ENCODE measurements at regions not wholly inside any gene's neighbourhood (a gene's known extent, or its start where the extent isn't known, plus 50 kb on each side); places are given as distances from the start of the nearest gene placed in this dataset.

- Mint-ChIP-seq H3K4me3 (ENCODE audit: low read depth) (no peak overlapping the region), H3K27me3 (peaks cover 3% of the 10 kb centered on the region), H3K27ac (no peak overlapping the region), H3K36me3 (ENCODE audit: insufficient read depth) (no peaks in the 10 kb centered on the region), H3K4me1 (ENCODE audit: low read depth) (peaks cover 5% of the 10 kb centered on the region), H3K9me3 (ENCODE audit: low read depth) (no peaks in the 10 kb centered on the region)
- DNase-seq (ENCODE audit: low spot score, unreplicated experiment): no peak
- TF ChIP-seq, protein P1, sequence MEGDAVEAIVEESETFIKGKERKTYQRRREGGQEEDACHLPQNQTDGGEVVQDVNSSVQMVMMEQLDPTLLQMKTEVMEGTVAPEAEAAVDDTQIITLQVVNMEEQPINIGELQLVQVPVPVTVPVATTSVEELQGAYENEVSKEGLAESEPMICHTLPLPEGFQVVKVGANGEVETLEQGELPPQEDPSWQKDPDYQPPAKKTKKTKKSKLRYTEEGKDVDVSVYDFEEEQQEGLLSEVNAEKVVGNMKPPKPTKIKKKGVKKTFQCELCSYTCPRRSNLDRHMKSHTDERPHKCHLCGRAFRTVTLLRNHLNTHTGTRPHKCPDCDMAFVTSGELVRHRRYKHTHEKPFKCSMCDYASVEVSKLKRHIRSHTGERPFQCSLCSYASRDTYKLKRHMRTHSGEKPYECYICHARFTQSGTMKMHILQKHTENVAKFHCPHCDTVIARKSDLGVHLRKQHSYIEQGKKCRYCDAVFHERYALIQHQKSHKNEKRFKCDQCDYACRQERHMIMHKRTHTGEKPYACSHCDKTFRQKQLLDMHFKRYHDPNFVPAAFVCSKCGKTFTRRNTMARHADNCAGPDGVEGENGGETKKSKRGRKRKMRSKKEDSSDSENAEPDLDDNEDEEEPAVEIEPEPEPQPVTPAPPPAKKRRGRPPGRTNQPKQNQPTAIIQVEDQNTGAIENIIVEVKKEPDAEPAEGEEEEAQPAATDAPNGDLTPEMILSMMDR (IDR thresholded peaks at IDR 0.05; ENCODE audit: unreplicated experiment): no peak
These were observed 231.2 kb upstream of the ZFP64 start for GRCh38 chr20:52422574-52423336.

DNA sequence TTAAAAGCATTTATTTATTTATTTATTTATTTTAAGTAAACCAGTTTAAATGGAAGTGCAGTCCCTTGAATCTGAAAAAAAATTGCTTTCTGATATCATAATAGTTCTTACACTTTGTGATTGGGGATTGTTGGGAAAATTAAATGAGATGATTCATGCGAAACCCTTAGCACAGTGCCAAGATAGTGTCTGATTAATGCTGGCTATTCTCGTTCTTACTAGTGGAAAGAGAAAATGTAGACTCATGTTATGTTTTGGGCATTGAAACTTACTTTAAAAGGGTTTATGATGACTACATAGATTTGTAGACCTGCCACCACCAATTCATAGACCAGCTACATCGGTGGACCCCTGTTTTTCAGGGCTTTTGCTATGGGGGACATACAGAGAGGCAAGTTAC is 229.2 kb upstream of the ZFP64 start:
- no peaks in the 10 kb centered on the region for H3K36me3 Mint-ChIP-seq (ENCODE audit: insufficient read depth)
- peaks cover 2% of the 10 kb centered on the region for H3K4me1 Mint-ChIP-seq (ENCODE audit: low read depth)
- no peaks in the 10 kb centered on the region for H3K9me3 Mint-ChIP-seq (ENCODE audit: low read depth)
- no peak for DNase-seq (ENCODE audit: low spot score, unreplicated experiment)
- H3K4me3 Mint-ChIP-seq (ENCODE audit: low read depth): no peak overlapping the region
- TF ChIP-seq, protein P1 (IDR thresholded peaks at IDR 0.05; ENCODE audit: unreplicated experiment): no peak
- no peak overlapping the region for H3K27ac Mint-ChIP-seq
- H3K27me3 Mint-ChIP-seq: peaks cover 3% of the 10 kb centered on the region

DNA sequence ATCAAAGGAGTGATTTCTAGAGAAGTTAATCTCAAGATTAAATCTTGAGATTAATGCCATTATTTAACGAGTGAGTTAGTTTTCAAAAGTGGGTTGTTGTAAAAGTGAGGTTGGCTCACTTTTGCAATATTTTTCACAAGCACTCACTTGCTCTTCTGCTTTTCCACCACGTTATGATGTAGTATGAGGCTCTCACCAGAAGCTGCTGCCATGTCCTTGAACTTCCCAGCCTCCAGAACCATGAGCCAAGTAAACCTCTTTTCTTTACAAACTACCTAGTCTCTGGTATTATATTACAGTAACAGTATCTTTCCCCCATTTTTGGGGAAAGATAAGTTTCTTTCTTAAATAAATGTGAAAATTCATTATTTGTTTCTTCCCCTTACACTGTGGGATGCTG is 227.6 kb upstream of the ZFP64 start:
- no peak for DNase-seq (ENCODE audit: low spot score, unreplicated experiment)
- TF ChIP-seq, protein P1 (IDR thresholded peaks at IDR 0.05; ENCODE audit: unreplicated experiment): no peak
- no peaks in the 10 kb centered on the region for H3K27me3 Mint-ChIP-seq
- H3K9me3 Mint-ChIP-seq (ENCODE audit: low read depth): no peaks in the 10 kb centered on the region
- no peaks in the 10 kb centered on the region for H3K36me3 Mint-ChIP-seq (ENCODE audit: insufficient read depth)
- no peak overlapping the region for H3K27ac Mint-ChIP-seq
- H3K4me1 Mint-ChIP-seq (ENCODE audit: low read depth): no peaks in the 10 kb centered on the region
- H3K4me3 Mint-ChIP-seq (ENCODE audit: low read depth): no peak overlapping the region

DNA sequence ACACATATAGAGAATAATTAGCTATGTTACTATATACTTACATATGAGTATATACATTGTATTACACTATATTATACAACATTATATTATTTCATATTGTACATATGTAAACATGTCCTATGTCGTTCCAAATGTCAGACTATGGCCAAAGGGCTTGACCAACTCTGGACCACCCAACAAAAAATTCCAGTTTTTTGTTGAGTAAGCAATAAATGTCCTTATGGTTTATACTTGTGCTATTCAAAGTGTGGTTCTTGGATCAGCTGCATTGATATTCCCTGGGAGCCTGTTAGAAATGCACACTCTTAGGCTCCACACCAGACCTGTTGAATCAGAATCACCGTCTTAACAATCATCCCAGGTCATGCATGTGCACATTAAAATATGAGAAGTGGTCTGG is 225.4 kb upstream of the ZFP64 start:
- H3K27me3 Mint-ChIP-seq: no peaks in the 10 kb centered on the region
- H3K36me3 Mint-ChIP-seq (ENCODE audit: insufficient read depth): no peaks in the 10 kb centered on the region
- H3K4me1 Mint-ChIP-seq (ENCODE audit: low read depth): no peaks in the 10 kb centered on the region
- no peak overlapping the region for H3K4me3 Mint-ChIP-seq (ENCODE audit: low read depth)
- DNase-seq (ENCODE audit: low spot score, unreplicated experiment): no peak
- H3K9me3 Mint-ChIP-seq (ENCODE audit: low read depth): peaks cover 6% of the 10 kb centered on the region
- H3K27ac Mint-ChIP-seq: no peak overlapping the region
- TF ChIP-seq, protein P1 (IDR thresholded peaks at IDR 0.05; ENCODE audit: unreplicated experiment): no peak

DNA sequence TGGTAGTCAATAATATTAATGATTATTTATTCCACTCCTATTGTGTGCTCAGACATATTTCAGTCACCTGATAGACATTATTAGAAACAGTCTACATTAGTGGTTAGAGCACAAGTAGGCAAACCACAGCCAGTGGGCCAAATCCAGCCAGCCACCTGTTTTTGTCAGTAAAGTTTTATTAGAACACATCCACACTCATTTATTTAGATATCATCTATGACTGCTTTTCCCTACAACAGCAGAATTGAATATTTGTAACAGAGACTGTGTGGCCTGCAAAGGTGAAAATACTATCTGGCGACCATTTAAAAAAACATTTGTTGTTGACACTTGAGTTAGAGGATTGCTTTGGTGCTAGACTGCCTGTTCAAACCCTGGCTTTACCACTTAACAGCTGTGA is 220.0 kb upstream of the ZFP64 start:
- Mint-ChIP-seq H3K9me3 (ENCODE audit: low read depth) (peaks cover 6% of the 10 kb centered on the region), H3K4me3 (ENCODE audit: low read depth) (no peak overlapping the region), H3K27me3 (no peaks in the 10 kb centered on the region), H3K27ac (no peak overlapping the region), H3K4me1 (ENCODE audit: low read depth) (peaks cover 15% of the 10 kb centered on the region), H3K36me3 (ENCODE audit: insufficient read depth) (no peaks in the 10 kb centered on the region)
- TF ChIP-seq, protein P1 (IDR thresholded peaks at IDR 0.05; ENCODE audit: unreplicated experiment): no peak
- no peak for DNase-seq (ENCODE audit: low spot score, unreplicated experiment)
